ENCODE measurements at regions not wholly inside any gene's neighbourhood (a gene's known extent, or its start where the extent isn't known, plus 50 kb on each side); places are given as distances from the start of the nearest gene placed in this dataset.

DNA sequence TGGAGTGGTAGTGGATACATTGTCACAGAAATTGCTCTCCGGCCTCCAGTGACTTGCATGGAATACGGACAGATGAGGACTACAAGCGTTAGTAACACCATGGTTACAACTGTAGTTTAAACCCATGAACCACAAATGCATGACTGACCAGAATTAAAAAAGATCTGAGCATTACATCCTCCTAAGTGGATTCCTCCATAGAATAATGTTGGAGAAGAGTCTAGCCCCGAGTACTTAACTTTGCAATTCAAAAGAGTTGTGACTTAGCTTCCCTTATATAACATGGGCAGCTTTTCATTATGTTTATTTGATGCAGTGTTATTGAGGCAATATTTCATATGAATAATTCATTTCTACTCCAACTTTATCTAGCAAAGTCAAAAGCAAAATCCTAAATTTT, 457.2 kb upstream of the TMPO start:
- no peaks in the 10 kb centered on the region for H4K20me1 ChIP-seq (ENCODE audit: control insufficient read depth, extremely low read depth, insufficient read depth, low read length)
- FAIRE-seq: no peak
- H3K36me3 ChIP-seq (ENCODE audit: control insufficient read depth in 2 of 2, extremely low read depth in 1 of 2, insufficient read depth in 2 of 2, low read length in 2 of 2): no peaks in the 10 kb centered on the region
- dilution Hi-C loops (cut with MboI; ENCODE audit: extremely low pct_ligation_motif_present, low sequenced_read_pairs): no loop called here
- no peaks in the 10 kb centered on the region for H3K27me3 ChIP-seq (ENCODE audit: control insufficient read depth, extremely low read depth, insufficient read depth, low read length)
- no peaks in the 10 kb centered on the region for H3K9me3 ChIP-seq (ENCODE audit: control insufficient read depth, low read depth, low read length)
- H2AFZ ChIP-seq (ENCODE audit: control insufficient read depth, low read length): no peak overlapping the region
- H3K4me2 ChIP-seq (ENCODE audit: control insufficient read depth, extremely low read depth, insufficient read depth, low read depth, low read length): no peak overlapping the region
- H3K27ac ChIP-seq (ENCODE audit: control insufficient read depth, insufficient read depth, low read length): no peak overlapping the region
- H3K9me1 ChIP-seq (ENCODE audit: control insufficient read depth, extremely low read depth, insufficient read depth, low read length): no peaks in the 10 kb centered on the region
- no peak for DNase-seq (ENCODE audit: low read depth, low spot score)
- no peaks in the 10 kb centered on the region for H3K4me1 ChIP-seq (ENCODE audit: control insufficient read depth, extremely low read depth, insufficient read depth, low read length)
- H3K79me2 ChIP-seq (ENCODE audit: control insufficient read depth, insufficient read depth, low read length): no peaks in the 10 kb centered on the region
- TF ChIP-seq EZH2 (IDR thresholded peaks at IDR 0.05; ENCODE audit: low read length): no peak
- TF ChIP-seq, protein P1, sequence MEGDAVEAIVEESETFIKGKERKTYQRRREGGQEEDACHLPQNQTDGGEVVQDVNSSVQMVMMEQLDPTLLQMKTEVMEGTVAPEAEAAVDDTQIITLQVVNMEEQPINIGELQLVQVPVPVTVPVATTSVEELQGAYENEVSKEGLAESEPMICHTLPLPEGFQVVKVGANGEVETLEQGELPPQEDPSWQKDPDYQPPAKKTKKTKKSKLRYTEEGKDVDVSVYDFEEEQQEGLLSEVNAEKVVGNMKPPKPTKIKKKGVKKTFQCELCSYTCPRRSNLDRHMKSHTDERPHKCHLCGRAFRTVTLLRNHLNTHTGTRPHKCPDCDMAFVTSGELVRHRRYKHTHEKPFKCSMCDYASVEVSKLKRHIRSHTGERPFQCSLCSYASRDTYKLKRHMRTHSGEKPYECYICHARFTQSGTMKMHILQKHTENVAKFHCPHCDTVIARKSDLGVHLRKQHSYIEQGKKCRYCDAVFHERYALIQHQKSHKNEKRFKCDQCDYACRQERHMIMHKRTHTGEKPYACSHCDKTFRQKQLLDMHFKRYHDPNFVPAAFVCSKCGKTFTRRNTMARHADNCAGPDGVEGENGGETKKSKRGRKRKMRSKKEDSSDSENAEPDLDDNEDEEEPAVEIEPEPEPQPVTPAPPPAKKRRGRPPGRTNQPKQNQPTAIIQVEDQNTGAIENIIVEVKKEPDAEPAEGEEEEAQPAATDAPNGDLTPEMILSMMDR (optimal IDR thresholded peaks at IDR 0.05 in 1 of 3, IDR thresholded peaks at IDR 0.05 in 1 of 3, conservative IDR thresholded peaks at IDR 0.05 in 1 of 3; ENCODE audit: extremely low read depth in 1 of 3, insufficient read depth in 2 of 3, low read length in 3 of 3): no peak
- H3K9ac ChIP-seq (ENCODE audit: control insufficient read depth, extremely low read depth, insufficient read depth, low read length): no peak overlapping the region
- H3K4me3 ChIP-seq (ENCODE audit: control insufficient read depth in 2 of 3, extremely low read depth in 1 of 3, insufficient read depth in 2 of 3, low read depth in 1 of 3, low read length in 3 of 3): no peak overlapping the region

DNA sequence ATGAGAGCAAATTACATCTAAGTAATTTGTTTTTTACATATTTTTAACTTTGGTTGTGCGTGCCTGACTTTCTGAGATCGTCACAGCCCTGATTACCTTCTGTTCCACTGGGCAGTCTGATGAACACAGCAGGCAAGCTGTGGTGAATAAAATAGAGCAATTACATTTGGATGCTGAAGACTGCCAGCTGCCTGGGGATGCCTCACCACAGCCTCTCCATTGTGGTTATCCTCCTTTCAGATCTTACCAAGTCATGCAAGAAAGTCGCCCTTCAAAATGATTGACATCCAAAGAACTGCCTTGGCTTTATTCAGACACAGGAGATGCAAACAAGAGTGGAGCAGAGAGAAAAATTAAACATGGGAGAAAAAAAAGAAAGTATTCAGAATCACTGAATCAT, 456.6 kb upstream of the TMPO start:
- Histone ChIP-seq H4K20me1 (ENCODE audit: control insufficient read depth, extremely low read depth, insufficient read depth, low read length) (no peaks in the 10 kb centered on the region), H3K4me2 (ENCODE audit: control insufficient read depth, extremely low read depth, insufficient read depth, low read depth, low read length) (no peak overlapping the region), H2AFZ (ENCODE audit: control insufficient read depth, low read length) (no peak overlapping the region), H3K9me1 (ENCODE audit: control insufficient read depth, extremely low read depth, insufficient read depth, low read length) (no peaks in the 10 kb centered on the region), H3K27me3 (ENCODE audit: control insufficient read depth, extremely low read depth, insufficient read depth, low read length) (no peaks in the 10 kb centered on the region), H3K9ac (ENCODE audit: control insufficient read depth, extremely low read depth, insufficient read depth, low read length) (no peak overlapping the region), H3K9me3 (ENCODE audit: control insufficient read depth, low read depth, low read length) (no peaks in the 10 kb centered on the region), H3K4me1 (ENCODE audit: control insufficient read depth, extremely low read depth, insufficient read depth, low read length) (no peaks in the 10 kb centered on the region), H3K4me3 (ENCODE audit: control insufficient read depth in 2 of 3, extremely low read depth in 1 of 3, insufficient read depth in 2 of 3, low read depth in 1 of 3, low read length in 3 of 3) (no peak overlapping the region), H3K27ac (ENCODE audit: control insufficient read depth, insufficient read depth, low read length) (no peak overlapping the region), H3K79me2 (ENCODE audit: control insufficient read depth, insufficient read depth, low read length) (no peaks in the 10 kb centered on the region), H3K36me3 (ENCODE audit: control insufficient read depth in 2 of 2, extremely low read depth in 1 of 2, insufficient read depth in 2 of 2, low read length in 2 of 2) (no peaks in the 10 kb centered on the region)
- DNase-seq (ENCODE audit: low read depth, low spot score) (no peak), FAIRE-seq (no peak)
- dilution Hi-C loops (cut with MboI; ENCODE audit: extremely low pct_ligation_motif_present, low sequenced_read_pairs): no loop called here
- TF ChIP-seq, protein P1 (optimal IDR thresholded peaks at IDR 0.05 in 1 of 3, IDR thresholded peaks at IDR 0.05 in 1 of 3, conservative IDR thresholded peaks at IDR 0.05 in 1 of 3; ENCODE audit: extremely low read depth in 1 of 3, insufficient read depth in 2 of 3, low read length in 3 of 3): no peak
- TF ChIP-seq EZH2 (IDR thresholded peaks at IDR 0.05; ENCODE audit: low read length): no peak

Measured in keratinocyte (primary cell).